ENCODE measurements at regions not wholly inside any gene's neighbourhood (a gene's known extent, or its start where the extent isn't known, plus 50 kb on each side); places are given as distances from the start of the nearest gene placed in this dataset.
"Not testable (repeated sequence)": the region's sequence is repeated elsewhere in the genome, so short reads cannot be mapped to it uniquely, and the experiment has no call there.

DNA sequence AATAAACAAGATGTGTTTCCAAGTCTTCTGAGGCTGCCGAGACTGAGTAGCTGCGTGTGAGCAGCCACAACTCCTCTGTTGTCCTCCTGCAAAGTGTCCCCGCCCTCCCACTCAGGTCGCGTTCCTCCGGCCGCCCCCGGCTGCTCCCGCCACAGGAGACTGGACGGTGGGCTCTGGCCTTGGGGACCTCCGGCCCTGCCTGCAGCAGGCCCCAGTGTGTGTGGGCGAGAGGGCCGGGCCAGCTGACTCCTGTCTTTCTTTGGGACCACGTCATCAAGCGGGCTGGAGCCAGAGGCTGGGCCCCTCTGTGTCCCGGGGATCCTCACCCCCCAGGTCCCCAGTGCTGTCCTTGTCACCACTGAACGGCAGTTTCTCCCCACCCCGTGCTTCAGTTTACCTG is 175.3 kb downstream of the NPIPB11 start:
- peak; percentile 20 for DNase-seq

DNA sequence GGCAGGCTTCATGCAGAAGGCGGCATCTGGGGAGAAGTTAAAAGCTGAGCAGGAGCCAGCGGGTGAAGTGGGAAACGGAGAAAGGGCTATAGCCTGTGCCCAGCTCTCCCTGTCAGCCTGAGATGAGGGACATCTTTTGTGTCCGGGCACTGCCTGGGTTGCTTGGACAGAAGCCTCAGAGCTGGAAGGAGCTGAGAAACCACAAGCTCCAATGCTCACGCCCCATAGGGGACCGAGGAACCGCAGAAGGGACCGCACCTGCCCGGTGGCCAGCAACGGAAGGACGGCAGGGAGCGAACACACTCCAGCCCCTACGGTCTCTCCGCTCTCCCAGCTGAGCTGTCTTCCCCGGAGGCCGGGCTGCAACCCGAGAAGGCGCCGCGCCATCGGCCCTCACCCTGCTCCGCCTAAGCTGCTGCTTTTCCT is 175.8 kb downstream of the NPIPB11 start:
- peak; percentile 59 for DNase-seq

DNA sequence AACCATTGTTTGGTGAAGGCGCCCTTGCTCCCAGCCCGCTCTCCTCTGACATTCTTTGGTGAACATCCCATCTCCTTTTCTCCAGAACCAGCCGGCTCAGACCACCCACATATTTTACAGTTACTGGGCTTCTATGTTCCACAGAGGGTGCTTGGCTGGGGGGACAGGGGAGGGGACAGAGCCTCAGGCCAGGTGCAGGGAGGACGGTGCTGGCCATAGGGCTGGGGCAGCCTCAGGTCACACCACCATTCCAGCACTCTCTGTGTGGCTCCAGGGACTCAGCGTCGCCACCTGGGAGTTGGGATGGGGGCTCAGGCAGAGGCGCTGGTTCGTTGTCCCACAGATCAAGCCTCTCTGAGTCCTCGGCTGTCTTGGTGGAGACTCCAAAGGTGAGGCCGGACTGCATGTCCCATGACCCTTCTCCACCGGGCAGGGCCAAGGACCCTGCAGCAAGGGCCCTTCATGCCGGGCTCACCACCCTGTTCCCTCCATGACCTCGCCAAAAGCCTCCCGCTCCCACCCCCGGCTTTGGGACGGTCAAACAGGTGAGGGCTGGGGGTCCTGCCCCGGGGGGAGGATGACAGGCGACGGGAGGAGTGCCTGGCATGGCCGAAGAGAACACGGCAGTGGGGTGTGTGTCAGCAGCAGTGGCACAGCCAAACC is 176.4 kb downstream of the NPIPB11 start:
- DNase-seq, result peak; percentile 8

DNA sequence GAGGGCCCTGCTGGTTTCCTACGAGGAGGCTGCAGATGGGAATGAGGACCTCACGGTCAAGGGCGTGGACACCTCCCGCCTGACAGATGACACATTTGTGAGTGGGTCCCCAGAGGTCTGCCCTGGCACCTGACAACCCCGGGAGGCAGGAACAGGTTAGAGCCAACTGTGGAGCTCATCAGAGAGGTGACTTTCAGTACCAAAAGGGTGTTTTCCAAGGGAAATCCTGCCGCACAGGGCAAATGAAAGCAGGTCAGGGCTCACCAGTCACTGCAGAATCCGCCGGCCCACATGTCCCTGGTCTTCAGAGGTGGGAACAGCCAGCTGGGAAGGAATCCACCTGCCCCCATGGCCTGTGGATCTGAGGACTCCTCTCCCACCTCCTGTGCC is 176.9 kb downstream of the NPIPB11 start:
- not testable (repeated sequence) for DNase-seq

DNA sequence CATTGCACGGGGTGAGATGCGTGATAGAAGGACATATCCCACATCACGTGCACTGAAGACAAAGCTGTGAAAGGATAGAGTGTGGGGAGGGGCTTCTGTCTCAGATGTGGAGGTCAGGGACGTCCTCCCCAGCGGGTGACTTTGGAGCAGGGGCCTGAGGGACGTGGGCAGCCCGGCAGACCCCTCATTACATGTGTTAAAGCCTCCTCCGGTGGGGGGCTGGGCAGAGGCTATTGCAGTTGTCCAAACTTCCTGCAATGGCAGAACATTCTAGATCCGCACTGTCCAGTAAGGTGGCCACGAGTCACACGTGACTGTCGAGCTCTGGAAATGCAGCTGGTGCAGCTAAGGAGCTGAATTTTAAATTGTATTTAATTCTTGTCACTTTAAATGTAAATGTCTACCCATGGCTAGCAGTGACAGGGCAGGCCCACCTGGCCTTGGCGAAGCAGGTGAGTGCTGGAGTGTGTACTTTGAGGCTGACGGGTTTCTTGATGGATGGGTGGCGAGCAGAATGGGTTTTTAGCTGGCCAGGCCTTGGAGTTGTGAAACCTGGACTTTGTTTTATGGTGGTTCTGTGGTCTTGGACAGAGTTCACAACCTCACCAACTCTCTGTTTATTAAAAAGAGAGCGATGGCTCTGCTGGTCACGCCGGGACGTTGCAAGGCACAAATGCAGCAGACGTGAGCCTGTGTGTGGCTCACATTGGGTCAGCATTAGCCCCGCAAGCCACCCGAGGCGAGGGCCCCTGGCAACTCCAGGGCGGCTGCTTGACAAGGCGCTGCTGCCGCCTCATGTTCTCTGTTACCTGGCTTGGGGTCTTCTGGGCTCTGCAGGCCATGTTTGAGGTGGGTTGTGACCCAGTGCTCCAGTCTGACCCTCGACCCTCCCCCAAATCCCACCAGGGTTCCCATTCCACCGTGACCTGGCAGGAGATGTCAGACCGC is 177.6 kb downstream of the NPIPB11 start:
- DNase-seq, result not testable (repeated sequence)

DNA sequence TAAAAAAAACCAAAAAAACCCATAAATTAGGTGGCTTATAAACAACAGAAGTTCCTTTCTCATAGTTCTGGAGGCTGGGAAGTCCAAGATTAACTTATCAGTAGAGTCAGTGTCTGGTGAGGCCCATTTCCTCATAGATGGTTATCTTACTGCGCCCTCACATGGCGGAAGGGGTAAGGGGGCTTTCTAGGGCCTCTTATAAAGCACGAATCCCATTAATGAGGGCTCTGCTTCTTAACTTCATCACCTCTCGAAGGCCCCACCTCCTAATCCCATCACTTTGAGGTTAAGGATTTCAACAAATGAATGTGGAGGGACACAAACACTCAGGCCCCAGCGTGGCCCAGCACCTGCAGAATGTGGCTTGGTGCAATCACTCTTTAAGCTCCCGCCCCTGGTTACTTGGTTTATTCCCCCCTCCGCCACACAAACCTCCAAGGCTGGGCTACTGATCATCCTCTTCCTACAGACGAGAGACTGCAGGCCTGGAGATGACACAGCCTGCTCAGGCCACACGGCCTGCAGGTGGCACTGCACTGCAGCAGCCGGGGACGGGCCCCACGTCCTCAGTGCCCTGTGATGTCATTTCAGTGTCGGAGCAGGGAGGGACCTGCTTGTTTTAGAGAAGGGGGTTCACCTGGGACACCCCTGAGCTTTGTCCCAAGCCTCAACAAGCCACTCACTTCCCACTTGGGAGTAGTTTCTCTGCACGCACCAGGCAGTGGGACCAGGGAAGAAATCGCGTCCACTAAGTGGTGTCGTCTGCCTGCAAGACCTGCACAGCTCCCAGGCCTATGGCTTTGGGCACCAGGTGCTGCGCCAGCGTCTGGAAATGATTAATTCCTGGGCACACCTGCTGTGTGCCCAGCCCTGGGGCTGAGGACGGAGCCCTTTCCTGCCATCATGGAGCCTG is 178.5 kb downstream of the NPIPB11 start:
- DNase-seq, result peak; percentile 65

DNA sequence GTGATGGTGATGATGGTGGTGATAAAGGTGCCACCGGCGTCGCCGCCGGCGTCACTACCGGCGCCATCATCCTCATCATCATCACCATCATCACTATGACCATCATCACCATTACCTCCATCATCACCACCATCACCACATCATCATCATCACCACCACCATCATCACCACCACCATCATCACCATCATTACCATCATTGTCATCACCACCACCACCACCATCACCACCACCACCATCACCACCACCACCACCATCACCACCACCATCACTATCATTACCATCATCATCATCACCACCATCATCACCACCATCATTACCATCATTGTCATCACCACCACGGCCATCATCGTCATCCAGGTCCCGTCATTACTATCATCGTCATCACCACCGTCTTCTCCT is 179.7 kb downstream of the NPIPB11 start:
- DNase-seq, result no peak

DNA sequence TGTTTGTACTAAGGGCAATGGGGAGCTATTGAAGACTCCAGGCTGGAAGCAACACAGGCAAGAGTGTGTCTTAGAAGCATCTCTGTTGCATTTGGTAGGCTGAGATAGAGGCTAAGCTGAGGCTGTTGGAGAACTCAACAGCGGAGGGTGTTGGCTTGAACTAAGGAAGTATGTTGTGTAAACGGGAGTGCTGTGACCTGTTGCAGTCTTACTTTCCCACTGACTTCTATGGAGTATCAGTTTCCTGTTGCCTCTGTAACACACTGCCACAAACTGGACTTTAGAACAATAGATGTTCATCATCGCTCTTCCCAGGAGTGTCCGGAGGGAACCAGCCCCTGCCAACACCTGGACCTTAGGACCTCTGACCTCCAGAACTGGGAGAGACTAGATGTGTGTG is 181.8 kb downstream of the NPIPB11 start:
- not testable (repeated sequence) for DNase-seq

DNA sequence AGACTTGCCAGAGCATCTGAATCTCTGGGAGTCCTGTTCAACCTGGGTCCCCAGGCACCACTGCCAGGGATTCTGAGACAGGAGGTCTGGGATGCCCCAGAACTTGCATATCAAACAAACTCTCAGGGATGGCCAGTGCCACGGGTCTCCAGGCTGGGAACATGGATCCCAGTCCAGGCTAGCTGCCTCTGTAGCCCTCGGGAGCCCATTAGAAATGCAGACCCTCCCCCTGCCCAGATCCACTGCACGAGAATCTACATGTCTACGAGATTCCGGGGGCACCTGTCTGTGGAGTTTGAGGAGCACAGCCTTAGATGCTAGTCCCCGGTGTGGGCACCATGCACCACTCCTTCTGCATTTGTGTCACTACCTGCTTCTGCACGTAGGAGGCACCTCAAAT is 183.9 kb downstream of the NPIPB11 start:
- not testable (repeated sequence) for DNase-seq

DNA sequence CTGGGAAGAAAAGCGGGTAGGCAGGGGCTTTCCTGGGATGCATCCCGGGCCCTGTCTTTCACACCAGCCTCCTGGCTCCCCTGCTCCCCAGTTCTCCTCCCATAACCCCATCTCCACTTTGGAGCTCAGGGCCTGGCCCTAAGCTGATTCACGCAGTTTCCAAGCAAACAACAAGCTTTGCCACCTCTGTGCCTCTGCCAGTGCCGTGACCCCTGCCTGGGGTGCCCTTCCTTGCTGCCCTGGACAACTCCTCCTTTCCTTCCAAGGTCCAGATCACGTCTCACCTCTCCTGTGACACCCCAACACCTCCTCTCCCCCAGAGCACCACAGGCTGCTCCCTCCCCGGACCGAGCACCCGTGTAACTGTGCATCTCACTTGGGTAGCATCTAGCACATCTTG is 184.5 kb downstream of the NPIPB11 start:
- not testable (repeated sequence) for DNase-seq

DNA sequence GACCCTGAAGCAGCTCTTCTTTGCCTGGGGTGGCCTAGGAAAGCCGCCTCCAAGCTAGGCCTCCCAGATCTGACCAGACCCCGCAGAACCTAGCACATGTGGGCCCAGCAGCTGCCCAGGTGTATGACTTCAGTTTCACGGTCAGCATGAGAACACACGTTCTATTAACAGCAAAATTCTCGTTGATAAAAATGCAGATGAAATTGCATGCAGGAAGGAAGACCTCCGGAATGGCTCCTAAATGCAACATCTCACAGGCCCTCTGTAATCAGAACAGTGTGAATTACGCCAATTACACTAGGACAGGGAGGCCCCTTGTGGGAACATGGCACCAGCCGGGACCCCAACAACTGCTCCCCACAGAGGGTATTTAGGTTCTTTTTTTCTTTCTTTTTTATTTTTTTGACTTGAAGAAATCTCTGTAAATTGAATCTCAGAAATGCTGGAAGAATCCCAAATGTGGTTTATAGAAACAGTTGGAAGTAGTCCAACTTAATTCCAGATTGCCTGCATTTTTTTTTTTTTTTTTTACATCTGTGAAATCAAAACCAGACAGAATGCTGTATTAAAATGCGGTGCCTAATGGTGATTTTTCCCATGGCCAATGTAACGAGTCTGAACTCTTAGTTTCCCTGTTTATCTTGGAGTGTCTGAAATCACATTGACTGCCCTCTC is 185.1 kb downstream of the NPIPB11 start:
- peak; percentile 76 for DNase-seq

DNA sequence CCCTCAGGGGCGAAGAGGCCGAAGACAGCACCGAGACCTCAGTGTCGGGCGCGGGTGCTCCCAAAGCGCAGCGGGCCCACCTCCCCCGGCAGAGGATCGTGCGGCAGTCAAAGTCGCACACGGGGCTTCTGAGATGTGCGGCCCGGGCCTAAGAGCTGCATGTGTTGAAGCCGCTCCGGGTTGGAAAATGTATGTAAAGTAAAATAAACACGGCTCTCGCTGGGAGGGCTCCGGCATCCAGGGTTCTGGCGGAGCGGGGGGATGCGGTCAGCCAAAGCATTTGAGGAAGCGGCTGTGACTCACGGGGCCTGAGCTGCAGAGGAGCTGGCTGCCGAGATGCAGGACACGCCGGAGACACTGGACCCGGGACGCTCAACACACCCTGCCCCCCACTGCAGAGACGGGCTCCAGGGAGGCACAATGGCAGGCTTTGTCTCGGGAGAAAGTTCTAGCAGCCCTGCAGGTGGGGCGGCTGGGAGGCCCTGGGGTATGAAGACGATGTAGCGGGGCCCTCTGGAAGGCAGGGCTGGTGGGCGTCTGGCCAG is 185.8 kb downstream of the NPIPB11 start:
- DNase-seq, result peak; percentile 73

DNA sequence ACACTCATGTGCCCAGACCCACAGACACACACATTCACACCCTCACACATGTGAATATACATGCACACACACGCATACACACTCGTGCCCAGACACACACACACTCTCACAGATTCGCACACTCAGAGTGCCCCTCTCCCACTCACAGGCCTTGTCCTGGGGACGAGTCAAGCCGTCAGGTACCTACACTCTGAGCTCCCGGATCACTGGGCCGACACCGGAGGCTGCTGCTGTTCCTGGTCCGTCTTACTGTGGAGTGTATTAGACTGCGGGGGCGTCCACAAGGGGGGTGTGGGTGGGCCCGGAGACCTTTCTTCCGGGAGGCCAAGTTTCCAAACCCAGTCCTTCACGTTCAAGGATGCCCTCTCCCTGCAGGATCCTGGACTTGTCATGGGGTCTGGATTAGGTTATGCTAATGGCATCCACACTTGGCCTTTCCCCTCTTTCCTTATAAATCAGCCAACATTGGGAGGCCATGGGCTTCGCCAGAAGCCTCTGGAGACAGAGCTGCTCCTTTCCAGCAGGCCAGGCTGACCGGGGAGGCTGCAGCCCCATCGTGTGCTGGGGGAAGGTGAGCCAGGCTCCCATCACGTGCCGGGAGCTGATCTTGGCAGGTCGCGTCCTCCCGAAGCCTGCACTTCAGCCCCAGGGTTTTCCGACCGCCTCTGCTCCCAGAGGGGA is 186.4 kb downstream of the NPIPB11 start:
- DNase-seq, result not testable (repeated sequence)

DNA sequence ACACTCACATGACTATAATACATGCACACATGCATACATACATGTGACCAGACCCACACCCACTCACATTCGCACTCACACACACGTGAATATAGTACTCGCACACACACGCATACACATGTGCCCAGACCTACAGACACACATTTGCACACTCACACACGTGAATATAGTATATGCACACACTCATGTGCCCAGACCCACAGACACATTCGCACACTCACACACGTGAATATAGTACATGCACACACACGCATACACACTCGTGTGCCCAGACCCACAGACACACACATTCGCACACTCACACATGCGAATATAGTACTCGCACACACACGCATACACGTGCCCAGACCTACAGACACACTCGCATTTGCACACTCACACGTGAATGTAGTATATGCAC is 186.9 kb downstream of the NPIPB11 start:
- DNase-seq, result not testable (repeated sequence)

DNA sequence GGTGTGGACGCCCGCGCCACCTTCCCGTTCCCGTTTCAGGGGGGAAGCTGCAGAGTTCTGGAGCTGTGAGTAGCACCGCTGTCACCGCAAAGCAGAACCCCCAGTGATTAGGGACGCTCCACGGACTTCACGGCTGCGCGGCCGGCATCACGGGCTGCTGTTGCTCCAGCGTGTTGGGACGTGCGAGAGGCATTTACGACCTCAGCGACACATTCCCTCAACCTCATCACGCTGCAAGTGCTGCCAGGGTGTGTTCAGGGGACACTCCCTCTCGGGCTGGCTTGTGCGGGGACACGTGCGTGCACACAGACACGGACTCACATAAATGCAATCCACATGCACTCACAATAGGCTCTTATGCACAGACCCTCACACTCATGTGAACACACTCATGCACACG is 187.9 kb downstream of the NPIPB11 start:
- DNase-seq, result not testable (repeated sequence)

DNA sequence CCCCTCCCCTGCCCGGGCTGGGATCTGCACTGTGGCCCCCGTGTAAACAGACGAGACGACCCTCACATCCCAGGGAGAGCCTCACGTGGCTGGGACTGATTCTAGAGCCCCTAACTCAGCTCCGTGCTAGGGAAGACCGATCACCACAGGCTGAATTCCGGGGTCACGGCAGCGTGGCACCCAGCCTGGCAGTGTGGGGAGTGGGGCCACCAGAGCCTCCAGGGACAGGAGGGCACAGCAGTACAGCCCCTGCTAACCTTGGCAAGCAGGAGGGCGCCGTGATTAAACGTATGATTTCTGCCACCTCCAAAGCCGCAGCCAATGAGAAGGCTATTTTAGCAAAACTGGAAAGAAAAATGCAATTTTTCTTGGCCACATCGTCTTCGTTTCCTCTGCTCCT is 188.3 kb downstream of the NPIPB11 start:
- DNase-seq, result not testable (repeated sequence)

DNA sequence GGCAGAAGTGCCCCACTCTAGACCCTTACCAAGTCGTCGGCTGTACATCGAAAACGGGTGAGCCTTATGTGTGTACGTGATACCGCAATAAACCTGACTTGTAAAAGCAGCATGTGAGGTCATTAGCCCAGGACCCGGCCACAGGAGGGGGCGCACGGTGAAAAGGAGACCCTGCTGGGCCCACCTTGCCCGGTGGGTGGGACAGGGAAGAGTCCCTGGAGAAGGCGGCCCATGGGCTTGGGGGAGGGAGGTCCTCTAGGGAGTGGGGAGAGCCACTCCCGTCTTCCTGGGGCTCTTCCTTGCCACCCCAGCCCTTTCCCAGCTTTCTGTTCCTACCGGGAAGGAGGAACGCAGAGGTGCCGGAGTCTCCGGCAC is 188.8 kb downstream of the NPIPB11 start:
- DNase-seq, result not testable (repeated sequence)

DNA sequence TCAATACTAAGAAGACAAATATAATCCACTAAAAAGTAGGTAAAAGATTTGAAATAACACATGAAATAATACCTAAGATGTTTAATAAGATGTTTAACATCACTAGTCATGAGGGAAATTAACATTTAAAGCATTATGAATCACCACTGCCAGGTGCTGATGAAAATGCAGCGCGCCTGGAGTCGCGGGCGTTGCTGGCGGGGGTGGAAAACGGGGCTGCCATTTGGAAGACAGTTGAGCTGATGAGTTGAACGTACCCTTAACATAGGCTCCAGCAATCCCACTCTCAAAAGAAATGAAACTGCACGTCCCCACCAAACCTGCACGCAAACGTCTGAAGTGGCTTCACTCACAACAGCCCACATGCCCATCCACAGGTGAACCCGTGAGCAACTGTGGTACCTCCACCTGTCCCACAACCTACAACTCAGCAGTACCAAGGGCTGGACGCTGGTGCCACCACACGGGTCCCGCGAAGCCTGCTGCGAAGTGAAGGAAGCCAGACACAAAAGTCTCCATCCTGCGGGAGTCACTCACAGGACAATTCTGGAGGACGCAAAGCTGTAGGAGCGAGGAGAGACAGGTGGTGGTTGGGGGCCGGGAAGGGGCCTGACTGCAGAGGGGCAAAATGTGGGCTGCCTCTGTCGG is 189.3 kb downstream of the NPIPB11 start:
- not testable (repeated sequence) for DNase-seq

DNA sequence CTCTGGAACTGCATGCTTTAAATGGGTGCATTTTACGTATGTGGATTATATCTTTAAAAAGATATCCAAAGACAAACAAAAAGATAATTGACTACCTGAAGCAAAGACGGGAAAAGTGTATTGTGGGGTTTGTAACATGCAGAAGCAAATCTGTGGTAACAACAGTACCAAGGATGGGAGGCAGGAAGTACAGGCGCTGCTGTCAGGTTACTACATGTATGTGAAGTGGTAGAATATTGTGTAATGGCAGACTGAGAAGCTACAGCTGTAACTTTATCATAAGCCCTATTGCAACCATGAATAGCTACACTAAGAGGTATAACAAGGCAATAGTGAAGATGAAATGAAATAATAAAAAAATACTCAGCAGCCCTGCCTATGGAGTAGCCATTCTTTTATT is 192.7 kb downstream of the NPIPB11 start:
- DNase-seq, result not testable (repeated sequence)

DNA sequence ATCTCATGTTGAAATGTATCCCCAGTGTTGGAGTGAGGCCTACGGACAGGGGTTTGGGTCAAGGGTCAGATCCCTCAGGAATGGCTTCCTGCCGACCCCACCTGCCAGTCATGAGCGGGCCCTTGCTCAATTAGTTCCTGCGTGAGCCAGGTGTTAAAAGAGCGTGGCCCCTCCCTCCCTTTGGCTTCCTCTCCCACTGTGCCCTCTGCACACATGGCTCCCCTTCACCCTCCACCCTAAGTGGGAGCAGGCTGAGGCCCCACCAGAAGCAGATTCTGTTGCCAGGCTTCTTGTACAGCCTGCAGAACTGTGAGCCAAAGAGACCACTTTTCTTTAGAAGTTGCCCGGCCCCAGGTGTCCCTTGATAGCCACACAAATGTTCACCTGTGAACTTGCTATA is 193.3 kb downstream of the NPIPB11 start:
- not testable (repeated sequence) for DNase-seq

All from eye (tissue), 1 donor.